ENCODE measurements at regions not wholly inside any gene's neighbourhood (a gene's known extent, or its start where the extent isn't known, plus 50 kb on each side); places are given as distances from the start of the nearest gene placed in this dataset.

DNA sequence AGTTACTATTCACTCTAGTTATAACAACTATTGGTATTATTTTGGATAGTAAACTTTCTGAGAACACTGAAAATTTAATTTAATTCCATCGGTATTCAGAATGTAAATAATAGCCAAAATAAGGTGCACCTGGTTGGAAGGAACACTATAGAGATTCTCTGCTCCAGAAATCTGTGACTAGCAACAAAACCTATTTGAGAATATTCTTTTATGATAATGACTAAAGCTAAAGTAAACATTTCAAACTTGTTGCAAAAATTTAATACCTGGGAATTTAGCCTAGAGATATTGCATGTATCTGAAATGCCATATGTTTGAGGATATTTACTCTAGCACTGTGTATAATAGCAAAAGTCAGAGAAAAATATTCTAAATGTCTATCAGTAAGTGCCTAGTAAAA lies 144.1 kb downstream of the PLK2 start:
- TF ChIP-seq CTCF (IDR thresholded peaks at IDR 0.05), result no peak
- no peak for TF ChIP-seq POLR2A (IDR thresholded peaks at IDR 0.05)
- no peak for TF ChIP-seq EP300 (IDR thresholded peaks at IDR 0.05)

Measured in ovary (tissue), 3 donors.